Stomach (tissue), 8 donors: ENCODE measurements at regions not wholly inside any gene's neighbourhood (a gene's known extent, or its start where the extent isn't known, plus 50 kb on each side); places are given as distances from the start of the nearest gene placed in this dataset.

Experiments
- DNase-seq, 2 donors: peaks; one replicate each; pipeline versions ENCODE4 v3.0.0 to v3.0.0-alpha.2; 2013 to 2019
- H3K27ac ChIP-seq, 5 donors: fragments of 200-600 bp in 4 of 5; sonication (generic) in 4 of 5; one replicate each; pipeline ENCODE4 v1.5.1; 2013 to 2019; ENCODE audit warnings: mild to moderate bottlenecking in 1 of 5, moderate library complexity in 1 of 5
- H3K27me3 ChIP-seq, 3 donors: fragments of 200-600 bp; sonication (generic); one replicate each; pipeline ENCODE4 v1.5.1; 2017 to 2019; ENCODE audit warnings: mixed run types in 1 of 3
- H3K36me3 ChIP-seq, 4 donors: fragments of 200-600 bp; sonication (generic); 1 replicate in 3 of 4; 2 replicates in 1 of 4; pipeline ENCODE4 v1.5.1; 2016 to 2019
- H3K4me1 ChIP-seq, 4 donors: fragments of 200-600 bp; sonication (generic); one replicate each; pipeline ENCODE4 v1.5.1; 2016 to 2019
- H3K4me3 ChIP-seq, 4 donors: fragments of 200-600 bp; sonication (generic) in 3 of 4; one replicate each; pipeline ENCODE4 v1.5.1; 2016 to 2019; ENCODE audit warnings: mild to moderate bottlenecking in 1 of 4
- H3K9me3 ChIP-seq, 4 donors: fragments of 200-600 bp; sonication (generic); one replicate each; pipeline ENCODE4 v1.5.1; 2016 to 2019
- CTCF ChIP-seq, 7 experiments: fragments of 450-650 bp in 4 of 7; fragments of 200-600 bp in 3 of 7; sonication (generic) in 3 of 7; IDR thresholded peaks; one replicate each; pipeline ENCODE4 v1.5.1; 2016 to 2019; ENCODE audit warnings: antibody characterized with exemption in 7 of 7, control low read depth in 2 of 7, mild to moderate bottlenecking in 1 of 7
- EP300 ChIP-seq: sonication (generic); formaldehyde crosslinking; IDR thresholded peaks from one replicate; pipeline ENCODE4 v1.6.1; 2017; ENCODE audit warnings: antibody characterized with exemption
- POLR2A ChIP-seq, 4 donors: fragments of 450-650 bp; IDR thresholded peaks; one replicate each; pipeline ENCODE4 v1.6.1; 2016; ENCODE audit warnings: antibody characterized with exemption in 4 of 4, control low read depth in 2 of 4, mild to moderate bottlenecking in 1 of 4, moderate library complexity in 1 of 4
- POLR2AphosphoS5 ChIP-seq, 3 donors: sonication (generic); formaldehyde crosslinking; IDR thresholded peaks; one replicate each; pipeline ENCODE4 v1.6.1; 2016; ENCODE audit warnings: antibody characterized with exemption in 3 of 3
- WGBS, 5 donors: extraction: QIAGEN DNeasy Blood & Tissue Kit in 3 of 5; methylation state at CpG; one replicate each; pipeline versions ENCODE4 v1.1.5 to v1.1.7; 2013 to 2018; 5-methylcytosine and 5-hydroxymethylcytosine counted together
- intact Hi-C: fragments of 100-400 bp; cut with DNase I; formaldehyde crosslinking; loops from one replicate; pipeline ENCODE4 v1.15.1; 2023; ENCODE audit warnings: low total_unique reads
- donor health status: healthy with polysubstance abuse.
- donor health status: Bipolar disorder and iron deficiency.
- donor health status: healthy.

- Histone ChIP-seq H3K27me3 (peaks cover 0 to 45% (median 0%) of the 10 kb centered on the region in 3 donors), H3K4me3 (no peak overlapping the region), H3K9me3 (no peaks in the 10 kb centered on the region), H3K27ac (no peak overlapping the region), H3K4me1 (no peaks in the 10 kb centered on the region), H3K36me3 (no peaks in the 10 kb centered on the region)
- intact Hi-C loops, result no loop called here
- TF ChIP-seq POLR2A (IDR thresholded peaks at IDR 0.05) (no peak), POLR2AphosphoS5 (IDR thresholded peaks at IDR 0.05) (no peak), EP300 (no peak), CTCF (IDR thresholded peaks at IDR 0.05) (no peak)
- no peak for DNase-seq
Measured at GRCh38 chr5:175785681-175786080, 85.7 kb upstream of the CPLX2 start.

DNA sequence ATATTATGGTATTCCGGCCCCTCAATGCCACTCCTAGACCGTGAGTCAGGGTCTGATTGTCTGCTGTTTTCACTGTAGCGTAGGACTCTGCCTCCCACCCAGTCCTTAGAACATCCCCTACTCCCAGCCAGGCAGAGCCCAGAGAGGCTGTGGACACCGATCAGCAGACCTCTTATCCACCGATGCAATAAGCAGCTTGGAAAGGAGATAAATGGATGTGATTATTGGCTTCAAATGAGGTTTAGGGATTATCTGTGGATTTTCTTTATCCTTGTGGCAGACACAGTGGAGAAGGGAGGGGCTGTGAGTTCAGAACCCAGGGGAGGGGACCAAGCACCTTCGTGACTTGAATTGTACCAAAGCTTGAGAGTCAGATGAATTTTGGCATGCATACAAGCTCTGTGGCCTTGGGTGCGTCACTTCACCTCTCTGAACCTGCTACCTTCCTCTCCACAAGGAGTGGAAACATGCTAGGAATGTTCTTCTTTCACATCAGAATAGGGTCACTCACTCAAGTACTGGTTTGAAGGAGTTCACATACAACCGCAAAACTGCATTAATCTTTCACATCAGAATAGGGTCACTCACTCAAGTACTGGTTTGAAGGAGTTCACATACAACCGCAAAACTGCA is 83.1 kb upstream of the CPLX2 start:
- Histone ChIP-seq H3K27ac (no peak overlapping the region), H3K9me3 (peaks cover 0 to 13% (median 9%) of the 10 kb centered on the region in 4 donors), H3K4me1 (no peaks in the 10 kb centered on the region), H3K36me3 (no peaks in the 10 kb centered on the region), H3K4me3 (no peak overlapping the region), H3K27me3 (peaks cover 0 to 55% (median 0%) of the 10 kb centered on the region in 3 donors)
- intact Hi-C loops, result no loop called here
- TF ChIP-seq POLR2A (IDR thresholded peaks at IDR 0.05), result no peak
- no peak for TF ChIP-seq CTCF (IDR thresholded peaks at IDR 0.05)
- no peak for TF ChIP-seq POLR2AphosphoS5 (IDR thresholded peaks at IDR 0.05)
- TF ChIP-seq EP300, result no peak
- WGBS, 5 donors, result 78 to 83% (median 80%) methylated on average over 9 of the region's 9 CpGs
- DNase-seq, result no peak

- intact Hi-C loops, result no loop called here
- TF ChIP-seq POLR2AphosphoS5 (IDR thresholded peaks at IDR 0.05) (no peak), EP300 (no peak), CTCF (IDR thresholded peaks at IDR 0.05) (no peak), POLR2A (IDR thresholded peaks at IDR 0.05) (no peak)
- Histone ChIP-seq H3K36me3 (no peaks in the 10 kb centered on the region), H3K27ac (no peak overlapping the region), H3K9me3 (peaks cover 0 to 13% (median 9%) of the 10 kb centered on the region in 4 donors), H3K4me3 (no peak overlapping the region), H3K27me3 (peaks cover 0 to 62% (median 0%) of the 10 kb centered on the region in 3 donors), H3K4me1 (no peaks in the 10 kb centered on the region)
- no peak for DNase-seq
Measured at GRCh38 chr5:175789670-175790069, 81.7 kb upstream of the CPLX2 start.

DNA sequence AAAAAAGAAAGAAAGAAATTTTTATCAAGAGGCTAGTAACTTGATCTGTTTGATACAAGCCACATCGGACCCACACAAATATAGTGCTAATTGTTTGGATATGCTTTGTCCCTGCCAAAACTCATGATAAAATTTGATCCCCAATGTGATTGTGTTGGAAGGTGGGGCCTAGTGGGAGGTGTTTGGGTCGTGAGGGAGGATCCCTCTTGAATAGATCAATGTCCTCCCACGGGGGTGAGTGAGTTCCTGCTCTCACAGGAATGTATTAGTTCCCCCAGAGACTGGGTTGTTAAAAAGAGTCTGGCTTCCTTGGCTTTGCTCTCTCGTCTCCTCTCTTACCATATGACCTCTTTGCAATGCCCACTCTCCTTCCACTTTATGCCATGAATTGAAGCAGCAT is 80.6 kb upstream of the CPLX2 start:
- WGBS, 5 donors, result 47 to 58% (median 52%) methylated on average over 4 of the region's 4 CpGs
- peaks cover 0 to 65% (median 4%) of the 10 kb centered on the region in 3 donors for H3K27me3 ChIP-seq

More for the DNA sequence above, 80.6 kb upstream of the CPLX2 start:
- Histone ChIP-seq H3K4me3 (no peak overlapping the region), H3K4me1 (no peaks in the 10 kb centered on the region), H3K9me3 (peaks cover 0 to 13% (median 9%) of the 10 kb centered on the region in 4 donors), H3K36me3 (no peaks in the 10 kb centered on the region), H3K27ac (no peak overlapping the region)
- intact Hi-C loops, result no loop called here
- DNase-seq, result no peak
- TF ChIP-seq POLR2A (IDR thresholded peaks at IDR 0.05) (no peak), EP300 (no peak), POLR2AphosphoS5 (IDR thresholded peaks at IDR 0.05) (no peak), CTCF (IDR thresholded peaks at IDR 0.05) (no peak)
